OCI-LY3 (cell line): ENCODE measurements at regions not wholly inside any gene's neighbourhood (a gene's known extent, or its start where the extent isn't known, plus 50 kb on each side); places are given as distances from the start of the nearest gene placed in this dataset.

Source experiments
- CTCF ChIP-seq: fragments of 200-600, 300-600 bp; sonication (generic); IDR thresholded peaks from 2 replicates; pipeline ENCODE4 v1.5.1; 2014; ENCODE audit warnings: antibody characterized with exemption, low read length, low read depth
- EZH2phosphoT487 ChIP-seq: fragments of 200-600 bp; shearing (Covaris generic); IDR thresholded peaks from 2 replicates; pipeline ENCODE4 v1.6.1; 2018; ENCODE audit warnings: antibody characterized with exemption, mixed run types, low read depth

- TF ChIP-seq CTCF (no peak), EZH2phosphoT487 (no peak)
These were observed 228.8 kb upstream of the PEX5L start for GRCh38 chr3:180265551-180265950.
